Gastroesophageal sphincter (tissue), 3 donors: ENCODE measurements at regions not wholly inside any gene's neighbourhood (a gene's known extent, or its start where the extent isn't known, plus 50 kb on each side); places are given as distances from the start of the nearest gene placed in this dataset.

Experiments
- CTCF ChIP-seq, 4 experiments: fragments of 200-600 bp in 2 of 4; fragments of 450-650 bp in 2 of 4; sonication (generic) in 1 of 4; IDR thresholded peaks; one replicate each; pipeline ENCODE4 v1.5.1; 2017 to 2019; ENCODE audit warnings: antibody characterized with exemption in 4 of 4, mild to moderate bottlenecking in 2 of 4, moderate library complexity in 2 of 4
- POLR2A ChIP-seq, 2 donors: fragments of 450-650 bp; IDR thresholded peaks; one replicate each; pipeline ENCODE4 v1.6.1; 2017; ENCODE audit warnings: antibody characterized with exemption in 2 of 2, mild to moderate bottlenecking in 2 of 2, moderate library complexity in 1 of 2
- POLR2AphosphoS5 ChIP-seq: sonication (generic); formaldehyde crosslinking; IDR thresholded peaks from one replicate; pipeline ENCODE4 v1.6.1; 2017; ENCODE audit warnings: antibody characterized with exemption

- TF ChIP-seq CTCF (IDR thresholded peaks at IDR 0.05) = no peak
- no peak for TF ChIP-seq POLR2AphosphoS5
- TF ChIP-seq POLR2A (IDR thresholded peaks at IDR 0.05) = no peak
Measured at GRCh38 chr17:54813896-54814295, 86.8 kb upstream of the TOM1L1 start.
